Osteocyte (in vitro differentiated cells): ENCODE measurements at regions not wholly inside any gene's neighbourhood (a gene's known extent, or its start where the extent isn't known, plus 50 kb on each side); places are given as distances from the start of the nearest gene placed in this dataset.

ENCODE experiments used
- DNase-seq: peaks from one replicate; pipeline ENCODE4 v3.0.0; 2021; ENCODE audit warnings: mixed read lengths; ENCODE audit not compliant: unreplicated experiment; ENCODE audit errors: extremely low spot score
- H3K27ac Mint-ChIP-seq: one replicate; pipeline ENCODE4 v1.8.0; 2021; ENCODE audit warnings: mild to moderate bottlenecking, mixed read lengths; ENCODE audit not compliant: unreplicated experiment
- H3K27me3 Mint-ChIP-seq: one replicate; pipeline ENCODE4 v1.8.0; 2021; ENCODE audit warnings: mixed read lengths; ENCODE audit not compliant: unreplicated experiment
- H3K36me3 Mint-ChIP-seq: one replicate; pipeline ENCODE4 v1.8.0; 2021; ENCODE audit warnings: mixed read lengths; ENCODE audit not compliant: unreplicated experiment
- H3K4me1 Mint-ChIP-seq: one replicate; pipeline ENCODE4 v1.8.0; 2021; ENCODE audit warnings: mixed read lengths; ENCODE audit not compliant: unreplicated experiment
- H3K4me3 Mint-ChIP-seq: one replicate; pipeline ENCODE4 v1.8.0; 2021; ENCODE audit warnings: mild to moderate bottlenecking, moderate library complexity, mixed read lengths; ENCODE audit not compliant: unreplicated experiment
- H3K9me3 Mint-ChIP-seq: one replicate; pipeline ENCODE4 v1.8.0; 2021; ENCODE audit warnings: mixed read lengths; ENCODE audit not compliant: unreplicated experiment
- TF ChIP-seq, protein P1 (sequence below): fragments of 200-600 bp; sonication (generic); IDR thresholded peaks from 2 replicates; pipeline ENCODE4 v1.5.0; 2021; ENCODE audit warnings: antibody characterized with exemption, mild to moderate bottlenecking, moderate library complexity

GRCh38 chr4:123191728-123192127 lies 204.9 kb upstream of the SPRY1 start:
- H3K9me3 Mint-ChIP-seq: peaks cover 5% of the 10 kb centered on the region
- H3K36me3 Mint-ChIP-seq: no peaks in the 10 kb centered on the region
- H3K4me3 Mint-ChIP-seq: no peak overlapping the region
- H3K27ac Mint-ChIP-seq: no peak overlapping the region
- DNase-seq: no peak
- H3K4me1 Mint-ChIP-seq: peaks cover 8% of the 10 kb centered on the region
- TF ChIP-seq, protein P1, sequence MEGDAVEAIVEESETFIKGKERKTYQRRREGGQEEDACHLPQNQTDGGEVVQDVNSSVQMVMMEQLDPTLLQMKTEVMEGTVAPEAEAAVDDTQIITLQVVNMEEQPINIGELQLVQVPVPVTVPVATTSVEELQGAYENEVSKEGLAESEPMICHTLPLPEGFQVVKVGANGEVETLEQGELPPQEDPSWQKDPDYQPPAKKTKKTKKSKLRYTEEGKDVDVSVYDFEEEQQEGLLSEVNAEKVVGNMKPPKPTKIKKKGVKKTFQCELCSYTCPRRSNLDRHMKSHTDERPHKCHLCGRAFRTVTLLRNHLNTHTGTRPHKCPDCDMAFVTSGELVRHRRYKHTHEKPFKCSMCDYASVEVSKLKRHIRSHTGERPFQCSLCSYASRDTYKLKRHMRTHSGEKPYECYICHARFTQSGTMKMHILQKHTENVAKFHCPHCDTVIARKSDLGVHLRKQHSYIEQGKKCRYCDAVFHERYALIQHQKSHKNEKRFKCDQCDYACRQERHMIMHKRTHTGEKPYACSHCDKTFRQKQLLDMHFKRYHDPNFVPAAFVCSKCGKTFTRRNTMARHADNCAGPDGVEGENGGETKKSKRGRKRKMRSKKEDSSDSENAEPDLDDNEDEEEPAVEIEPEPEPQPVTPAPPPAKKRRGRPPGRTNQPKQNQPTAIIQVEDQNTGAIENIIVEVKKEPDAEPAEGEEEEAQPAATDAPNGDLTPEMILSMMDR: no peak
- H3K27me3 Mint-ChIP-seq: no peaks in the 10 kb centered on the region

DNA sequence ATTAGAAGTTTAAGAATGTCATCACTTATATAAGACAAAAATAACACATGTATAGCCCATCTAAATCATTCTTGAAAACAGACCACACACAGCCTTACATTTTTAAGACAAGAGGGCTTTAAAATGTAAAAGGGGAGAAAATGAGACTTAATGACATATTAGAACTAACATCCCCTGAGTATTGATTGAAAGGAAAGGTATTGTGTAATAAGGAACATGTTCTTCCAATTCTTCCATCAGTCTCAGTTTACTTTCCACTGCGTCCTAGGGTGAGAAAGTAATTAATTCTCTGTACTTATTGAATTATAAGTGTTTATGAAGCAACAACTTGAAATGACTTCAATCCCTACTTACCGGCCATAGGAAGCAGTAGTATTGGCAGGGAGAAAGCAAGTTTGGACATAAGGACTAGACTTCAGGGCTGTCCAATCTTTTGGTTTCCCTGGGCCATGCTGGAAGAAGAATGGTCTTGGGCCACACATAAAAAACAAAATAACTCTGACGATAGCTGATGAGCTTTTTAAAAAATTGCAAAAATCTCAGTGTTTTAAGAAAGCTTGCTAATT lies 202.7 kb upstream of the SPRY1 start:
- H3K4me1 Mint-ChIP-seq: peaks cover 12% of the 10 kb centered on the region
- DNase-seq: no peak
- no peak overlapping the region for H3K4me3 Mint-ChIP-seq
- H3K36me3 Mint-ChIP-seq: no peaks in the 10 kb centered on the region
- TF ChIP-seq, protein P1: no peak
- H3K27me3 Mint-ChIP-seq: no peaks in the 10 kb centered on the region
- H3K27ac Mint-ChIP-seq: no peak overlapping the region
- peaks cover 5% of the 10 kb centered on the region for H3K9me3 Mint-ChIP-seq

DNA sequence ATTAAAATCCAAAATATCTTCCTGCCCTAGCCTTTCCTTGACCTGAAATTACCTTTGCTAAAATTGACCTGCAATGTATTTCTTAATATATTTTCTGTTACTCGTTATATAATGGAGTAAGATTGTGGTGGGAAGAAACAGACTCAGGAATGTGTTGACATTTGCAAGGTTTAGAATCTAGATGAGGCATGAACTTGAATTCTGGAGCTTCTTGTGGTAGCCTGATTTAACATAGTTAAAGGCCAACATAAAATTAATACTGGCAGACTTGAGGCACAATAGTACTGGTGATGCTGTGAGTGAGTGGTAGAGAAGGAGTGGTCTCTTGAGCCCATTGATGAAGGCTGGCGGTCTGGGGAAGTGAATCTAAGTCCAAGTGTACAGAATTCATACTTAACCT lies 197.9 kb upstream of the SPRY1 start:
- no peaks in the 10 kb centered on the region for H3K9me3 Mint-ChIP-seq
- H3K27ac Mint-ChIP-seq: no peak overlapping the region
- H3K36me3 Mint-ChIP-seq: no peaks in the 10 kb centered on the region
- H3K4me1 Mint-ChIP-seq: peaks cover 19% of the 10 kb centered on the region
- TF ChIP-seq, protein P1: no peak
- H3K27me3 Mint-ChIP-seq: no peaks in the 10 kb centered on the region
- no peak overlapping the region for H3K4me3 Mint-ChIP-seq
- no peak for DNase-seq

DNA sequence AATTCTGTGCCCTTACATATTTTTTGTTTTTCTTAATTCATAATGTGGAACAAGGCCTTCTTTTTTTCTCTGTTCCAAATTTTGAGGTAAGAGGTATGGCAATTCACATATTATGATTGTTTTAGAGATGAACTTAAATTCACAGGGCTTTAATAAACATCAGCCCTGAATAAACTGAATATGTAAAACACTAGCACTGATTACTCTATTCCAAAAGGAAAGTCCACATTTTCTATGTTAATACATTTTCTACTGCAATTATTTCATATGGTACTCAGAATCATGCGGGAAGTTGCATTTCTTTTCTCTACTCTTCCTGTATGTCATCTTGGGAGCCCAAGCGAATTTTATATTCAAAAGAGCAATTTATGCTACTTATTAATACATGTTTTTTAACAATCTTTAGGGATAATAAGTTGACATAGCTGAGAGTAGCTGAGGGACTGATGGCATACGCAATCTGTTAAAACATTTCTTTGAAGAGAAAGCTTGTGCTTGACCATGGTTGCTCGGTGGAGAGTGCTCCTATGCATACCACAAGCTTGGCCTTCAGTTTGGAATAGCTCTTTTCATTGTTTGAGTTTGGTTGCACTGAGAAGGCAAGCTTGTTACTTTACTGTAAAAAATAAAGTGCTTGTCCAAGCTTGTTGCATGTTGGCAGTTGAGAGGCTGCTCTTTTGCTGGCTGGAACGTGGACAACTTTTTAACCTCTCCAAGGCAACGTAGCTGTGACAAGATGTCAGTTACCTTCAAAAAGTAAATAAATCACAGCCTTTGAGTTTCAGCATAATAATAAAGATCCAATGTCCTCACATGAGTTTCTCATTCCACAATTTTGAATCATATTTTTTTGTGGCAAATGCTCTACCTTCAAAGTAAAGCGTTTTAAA lies 196.3 kb upstream of the SPRY1 start:
- no peak for DNase-seq
- H3K4me3 Mint-ChIP-seq: no peak overlapping the region
- no peaks in the 10 kb centered on the region for H3K9me3 Mint-ChIP-seq
- no peaks in the 10 kb centered on the region for H3K27me3 Mint-ChIP-seq
- no peaks in the 10 kb centered on the region for H3K36me3 Mint-ChIP-seq
- H3K4me1 Mint-ChIP-seq: peaks cover 25% of the 10 kb centered on the region
- TF ChIP-seq, protein P1: no peak
- H3K27ac Mint-ChIP-seq: no peak overlapping the region

GRCh38 chr4:123204737-123205136 lies 191.9 kb upstream of the SPRY1 start:
- peaks cover 35% of the 10 kb centered on the region for H3K4me1 Mint-ChIP-seq
- no peak for DNase-seq
- no peaks in the 10 kb centered on the region for H3K9me3 Mint-ChIP-seq
- H3K36me3 Mint-ChIP-seq: no peaks in the 10 kb centered on the region
- TF ChIP-seq, protein P1: no peak
- H3K4me3 Mint-ChIP-seq: no peak overlapping the region
- no peaks in the 10 kb centered on the region for H3K27me3 Mint-ChIP-seq
- no peak overlapping the region for H3K27ac Mint-ChIP-seq
